ENCODE measurements at regions not wholly inside any gene's neighbourhood (a gene's known extent, or its start where the extent isn't known, plus 50 kb on each side); places are given as distances from the start of the nearest gene placed in this dataset.

GRCh38 chr4:129230846-129231245, 134.9 kb downstream of the C4orf33 start:
- H3K9me3 ChIP-seq (ENCODE audit: insufficient read depth, low read length), result no peaks in the 10 kb centered on the region
- TF ChIP-seq CTCF (IDR thresholded peaks at IDR 0.05; ENCODE audit: low read depth, low read length) (no peak), EZH2phosphoT487 (IDR thresholded peaks at IDR 0.05; ENCODE audit: low read depth) (no peak)
- no peaks in the 10 kb centered on the region for H3K79me2 ChIP-seq (ENCODE audit: low read length)
- H4K20me1 ChIP-seq (ENCODE audit: insufficient read depth, low read length), result no peaks in the 10 kb centered on the region
- H3K9ac ChIP-seq (ENCODE audit: low read length), result no peak overlapping the region
- no peaks in the 10 kb centered on the region for H3K36me3 ChIP-seq (replicated peaks; ENCODE audit: low read depth, low read length)
- H3K27ac ChIP-seq (ENCODE audit: low read length), result no peak overlapping the region
- H2AFZ ChIP-seq (ENCODE audit: low read depth, low read length), result no peak overlapping the region
- no peaks in the 10 kb centered on the region for H3K27me3 ChIP-seq (ENCODE audit: low read depth, low read length)
- no peaks in the 10 kb centered on the region for H3K4me1 ChIP-seq (ENCODE audit: low read length)
- no peak overlapping the region for H3K4me2 ChIP-seq (ENCODE audit: low read length)
- no peak overlapping the region for H3K4me3 ChIP-seq (ENCODE audit: low read length)

- TF ChIP-seq CTCF (IDR thresholded peaks at IDR 0.05; ENCODE audit: low read depth, low read length) (no peak), EZH2phosphoT487 (IDR thresholded peaks at IDR 0.05; ENCODE audit: low read depth) (no peak)
- Histone ChIP-seq H3K4me2 (ENCODE audit: low read length) (no peak overlapping the region), H2AFZ (ENCODE audit: low read depth, low read length) (no peak overlapping the region), H3K9me3 (ENCODE audit: insufficient read depth, low read length) (no peaks in the 10 kb centered on the region), H3K79me2 (ENCODE audit: low read length) (no peaks in the 10 kb centered on the region), H3K4me1 (ENCODE audit: low read length) (no peaks in the 10 kb centered on the region), H3K36me3 (replicated peaks; ENCODE audit: low read depth, low read length) (no peaks in the 10 kb centered on the region), H3K9ac (ENCODE audit: low read length) (no peak overlapping the region), H3K4me3 (ENCODE audit: low read length) (no peak overlapping the region), H3K27me3 (ENCODE audit: low read depth, low read length) (no peaks in the 10 kb centered on the region), H3K27ac (ENCODE audit: low read length) (no peak overlapping the region), H4K20me1 (ENCODE audit: insufficient read depth, low read length) (no peaks in the 10 kb centered on the region)
Observed at GRCh38 chr4:129231945-129232588, 136.1 kb downstream of the C4orf33 start.

GRCh38 chr4:129232589-129233337, 136.8 kb downstream of the C4orf33 start:
- no peaks in the 10 kb centered on the region for H3K4me1 ChIP-seq (ENCODE audit: low read length)
- no peak overlapping the region for H3K4me2 ChIP-seq (ENCODE audit: low read length)
- TF ChIP-seq CTCF (IDR thresholded peaks at IDR 0.05; ENCODE audit: low read depth, low read length), result no peak
- no peak for TF ChIP-seq EZH2phosphoT487 (IDR thresholded peaks at IDR 0.05; ENCODE audit: low read depth)
- H3K4me3 ChIP-seq (ENCODE audit: low read length), result no peak overlapping the region
- H3K9ac ChIP-seq (ENCODE audit: low read length), result no peak overlapping the region
- H3K27me3 ChIP-seq (ENCODE audit: low read depth, low read length), result no peaks in the 10 kb centered on the region
- no peaks in the 10 kb centered on the region for H3K79me2 ChIP-seq (ENCODE audit: low read length)
- H3K36me3 ChIP-seq (replicated peaks; ENCODE audit: low read depth, low read length), result no peaks in the 10 kb centered on the region
- H3K9me3 ChIP-seq (ENCODE audit: insufficient read depth, low read length), result no peaks in the 10 kb centered on the region
- no peak overlapping the region for H3K27ac ChIP-seq (ENCODE audit: low read length)
- no peaks in the 10 kb centered on the region for H4K20me1 ChIP-seq (ENCODE audit: insufficient read depth, low read length)
- no peak overlapping the region for H2AFZ ChIP-seq (ENCODE audit: low read depth, low read length)

GRCh38 chr4:129233691-129234090, 137.7 kb downstream of the C4orf33 start:
- Histone ChIP-seq H3K4me3 (ENCODE audit: low read length) (no peak overlapping the region), H3K4me2 (ENCODE audit: low read length) (no peak overlapping the region), H4K20me1 (ENCODE audit: insufficient read depth, low read length) (no peaks in the 10 kb centered on the region), H3K9ac (ENCODE audit: low read length) (no peak overlapping the region), H3K27ac (ENCODE audit: low read length) (no peak overlapping the region), H3K79me2 (ENCODE audit: low read length) (no peaks in the 10 kb centered on the region), H3K4me1 (ENCODE audit: low read length) (no peaks in the 10 kb centered on the region), H2AFZ (ENCODE audit: low read depth, low read length) (no peak overlapping the region), H3K27me3 (ENCODE audit: low read depth, low read length) (no peaks in the 10 kb centered on the region), H3K9me3 (ENCODE audit: insufficient read depth, low read length) (no peaks in the 10 kb centered on the region), H3K36me3 (replicated peaks; ENCODE audit: low read depth, low read length) (no peaks in the 10 kb centered on the region)
- TF ChIP-seq EZH2phosphoT487 (IDR thresholded peaks at IDR 0.05; ENCODE audit: low read depth) (no peak), CTCF (IDR thresholded peaks at IDR 0.05; ENCODE audit: low read depth, low read length) (no peak)

Data from OCI-LY3 (cell line).